Loucy (cell line): ENCODE measurements at regions not wholly inside any gene's neighbourhood (a gene's known extent, or its start where the extent isn't known, plus 50 kb on each side); places are given as distances from the start of the nearest gene placed in this dataset.

Experiments
- CTCF ChIP-seq: fragments of 200-600 bp; sonication (generic); conservative IDR thresholded peaks from 2 replicates; pipeline ENCODE4 v1.5.1; 2014; ENCODE audit warnings: mild to moderate bottlenecking, antibody characterized with exemption, low read length
- EZH2phosphoT487 ChIP-seq: fragments of 200-600 bp; IDR thresholded peaks from 2 replicates; pipeline ENCODE4 v1.6.1; 2018; ENCODE audit warnings: antibody characterized with exemption, mild to moderate bottlenecking, moderate library complexity, borderline replicate concordance

- TF ChIP-seq CTCF, result no peak
- no peak for TF ChIP-seq EZH2phosphoT487
Observed at GRCh38 chrX:45347877-45348276, 147.2 kb upstream of the DIPK2B start.
